HG03439 (cell line): ENCODE measurements at regions not wholly inside any gene's neighbourhood (a gene's known extent, or its start where the extent isn't known, plus 50 kb on each side); places are given as distances from the start of the nearest gene placed in this dataset.

Experiments
- ATAC-seq: cut with Tn5 transposase; IDR thresholded peaks from one replicate; pipeline ENCODE4 v1.9.1; 2021; ENCODE audit warnings: mild to moderate bottlenecking, moderate library complexity; ENCODE audit not compliant: unreplicated experiment

DNA sequence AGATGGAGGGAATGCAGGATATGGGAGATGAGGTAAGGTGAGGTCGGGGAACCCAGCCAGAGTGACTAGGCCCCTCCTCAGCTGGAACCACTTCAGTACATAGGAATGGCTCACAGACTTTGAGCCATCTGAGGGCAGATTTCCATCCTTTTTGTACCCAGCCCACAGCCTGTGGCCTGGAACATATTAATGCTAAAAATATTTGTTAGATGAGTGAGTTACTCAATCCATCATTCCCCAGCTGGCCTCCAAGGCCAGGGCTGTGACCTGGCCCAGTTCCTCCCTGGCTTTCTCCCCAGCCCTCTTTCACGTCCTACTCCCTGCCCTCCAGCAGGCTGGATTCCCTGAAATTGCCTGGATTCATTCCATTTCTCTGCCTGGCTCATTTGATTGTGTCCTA lies 57.2 kb upstream of the PRDM11 start:
- no peak for ATAC-seq

- no peak for ATAC-seq
Measured at GRCh38 chr11:45089676-45090499, 56.6 kb upstream of the PRDM11 start.

- no peak for ATAC-seq
Measured at GRCh38 chr11:45090607-45091006, 55.8 kb upstream of the PRDM11 start.

DNA sequence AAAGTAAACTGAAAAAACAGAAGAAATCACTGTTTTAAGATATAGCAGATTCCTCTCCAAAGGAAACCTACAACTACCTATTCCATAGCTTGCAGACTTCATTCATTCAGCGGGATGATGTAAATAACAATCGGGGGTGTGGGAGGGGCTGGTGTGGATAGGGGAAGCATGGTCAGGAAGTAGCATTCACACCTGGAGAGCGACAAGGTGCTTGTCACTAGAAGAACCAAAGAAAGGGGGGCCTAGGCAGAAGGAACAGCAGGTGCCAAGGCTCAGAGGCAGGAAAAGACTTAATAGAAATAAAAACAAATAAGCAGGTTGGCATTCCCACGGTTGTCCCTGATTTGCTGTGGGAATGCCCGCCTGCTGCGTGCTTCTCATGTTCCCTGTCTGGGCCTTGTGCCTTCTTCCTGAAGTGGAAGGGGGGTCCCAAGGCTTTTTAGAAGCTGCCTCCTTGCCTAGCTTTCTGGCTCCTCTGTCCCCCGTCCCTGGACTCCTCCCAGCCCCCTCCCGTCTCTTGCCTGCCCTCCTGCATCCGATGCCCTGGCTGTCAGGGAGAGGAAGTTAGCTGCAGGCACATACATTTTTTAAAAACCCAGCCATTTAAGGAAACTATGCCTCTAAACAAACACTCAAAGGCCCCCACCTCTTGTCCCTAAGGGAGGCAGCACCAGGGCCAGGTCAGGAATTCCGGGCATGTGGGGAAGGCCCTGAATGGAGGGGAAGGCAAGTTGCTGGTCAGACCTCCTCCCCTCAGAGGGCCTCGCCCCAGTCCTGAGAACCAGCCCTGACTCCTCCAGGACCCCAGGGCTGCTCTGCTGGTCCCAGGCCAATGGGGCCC lies 54.7 kb upstream of the PRDM11 start:
- ATAC-seq = no peak

GRCh38 chr11:45092404-45092785 lies 54.0 kb upstream of the PRDM11 start:
- no peak for ATAC-seq

DNA sequence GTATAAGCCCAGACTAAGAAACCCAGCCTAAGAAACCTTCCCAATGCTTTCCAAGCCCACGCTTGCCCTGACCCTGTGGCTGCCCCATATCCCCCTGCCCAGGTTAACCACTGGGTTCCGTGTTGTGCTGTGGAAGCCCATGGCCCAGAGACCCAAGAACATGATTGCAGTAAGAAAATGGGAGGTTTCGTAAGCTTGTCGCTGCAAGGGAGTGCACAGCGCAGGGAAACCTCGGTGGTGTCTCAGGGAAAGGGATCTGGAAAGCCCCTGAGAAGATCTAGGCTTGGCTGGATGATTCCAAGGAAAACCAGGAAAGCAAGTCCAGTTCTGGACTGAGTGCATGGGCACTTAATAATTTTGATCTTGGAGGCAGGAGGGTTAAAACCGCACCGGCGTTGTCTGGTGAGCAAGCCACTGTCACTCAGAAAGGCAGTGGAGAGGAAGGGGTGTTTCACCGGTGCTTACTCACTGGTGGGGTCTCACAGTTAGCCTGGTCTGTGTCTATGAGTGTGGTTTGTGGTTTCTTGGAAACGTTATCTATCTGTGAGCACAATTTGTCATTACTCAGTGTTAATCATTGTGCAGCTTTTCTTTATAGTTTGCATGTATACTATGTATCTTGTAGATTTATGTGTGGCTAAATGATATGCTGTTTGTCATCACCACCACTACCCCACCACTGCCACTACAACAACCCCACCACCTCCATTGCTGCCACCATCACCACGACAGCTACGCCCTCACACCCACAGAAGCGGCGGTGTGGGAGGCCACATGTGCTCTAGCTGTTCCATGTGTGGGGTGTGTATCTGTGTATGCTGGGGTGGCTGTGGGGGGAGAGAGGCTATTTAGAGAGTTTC lies 53.3 kb upstream of the PRDM11 start:
- ATAC-seq = no peak

- ATAC-seq = no peak
Measured at GRCh38 chr11:45093761-45094455, 52.5 kb upstream of the PRDM11 start.

DNA sequence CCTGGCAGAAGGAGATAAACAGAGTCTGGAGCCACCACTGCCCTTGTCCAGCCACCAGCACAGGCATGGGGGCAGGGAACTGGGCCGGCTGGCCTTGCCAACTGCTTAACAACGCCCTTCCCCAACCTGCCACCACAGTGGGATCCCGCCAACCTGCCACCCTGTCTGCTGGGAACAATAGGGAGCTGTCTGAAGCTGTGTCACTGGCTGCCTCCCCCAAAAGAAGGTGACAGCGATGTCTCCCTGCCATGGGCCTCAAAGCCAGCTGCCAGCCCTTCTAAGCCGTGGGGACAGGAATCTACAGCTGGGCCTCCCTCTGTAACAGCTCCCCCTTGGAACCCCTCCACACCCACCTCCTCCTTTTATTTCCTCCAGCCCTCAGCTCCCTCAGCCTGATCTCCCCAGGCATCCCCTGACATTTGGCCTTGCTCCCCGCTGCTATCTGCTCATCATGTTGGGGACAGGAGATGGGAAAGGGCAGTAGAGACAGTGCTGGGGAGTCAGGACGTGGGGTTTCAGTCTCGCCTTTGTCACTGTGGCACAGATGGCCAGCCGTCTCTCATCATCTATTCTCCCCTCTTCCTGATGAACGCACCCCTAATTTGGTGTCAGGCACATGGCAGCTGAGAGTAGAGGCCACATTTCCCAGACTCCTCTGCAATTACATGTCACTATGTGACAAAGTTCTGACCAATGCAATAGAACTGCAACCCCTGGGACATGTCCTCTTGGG lies 51.3 kb upstream of the PRDM11 start:
- ATAC-seq = no peak

DNA sequence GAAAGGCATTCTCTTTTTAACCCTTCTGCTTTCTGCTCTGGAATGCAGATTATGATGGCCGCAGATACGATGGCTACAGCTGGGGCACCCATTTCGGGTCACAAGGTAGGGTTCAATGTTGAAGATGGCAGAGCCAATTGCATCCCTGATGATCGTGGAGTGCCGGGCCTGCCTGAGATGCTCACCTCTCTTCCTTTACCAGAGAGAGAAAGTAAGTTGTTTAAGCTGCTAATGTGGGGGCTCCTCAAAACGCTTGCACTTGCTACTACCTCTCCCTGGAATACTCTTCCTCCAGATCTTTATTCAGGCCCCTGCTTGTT lies 50.8 kb upstream of the PRDM11 start:
- no peak for ATAC-seq

DNA sequence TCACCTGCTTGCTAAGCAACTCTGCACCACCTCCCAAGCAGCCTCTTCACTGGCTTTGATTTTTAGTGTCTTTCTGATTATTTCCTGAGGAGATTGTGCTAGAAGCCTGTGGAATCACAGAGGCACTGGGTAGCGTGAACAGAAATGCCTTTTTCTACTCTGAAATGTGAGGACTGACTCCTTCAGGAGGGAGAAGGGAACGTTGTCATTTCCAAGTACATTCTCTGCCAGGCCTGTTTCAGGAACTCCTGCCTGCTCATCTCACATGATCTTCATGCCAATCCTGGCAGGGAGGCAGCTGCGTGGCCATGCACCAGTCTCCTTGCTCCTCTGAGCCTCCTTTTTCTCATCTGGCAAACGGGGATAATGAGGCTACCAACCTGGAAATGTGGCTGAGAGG lies 49.8 kb upstream of the PRDM11 start:
- ATAC-seq = no peak
